AG10803 (cell line): ENCODE measurements at regions not wholly inside any gene's neighbourhood (a gene's known extent, or its start where the extent isn't known, plus 50 kb on each side); places are given as distances from the start of the nearest gene placed in this dataset.

Experiments used
- DNase-seq: peaks from one replicate; pipeline ENCODE4 v3.0.0; 2010; ENCODE audit warnings: low read depth
- H3K4me3 ChIP-seq: 2 replicates; pipeline ENCODE4 v1.5.1; 2011; ENCODE audit warnings: mild to moderate bottlenecking, low read length, control low read depth
- TF ChIP-seq, protein P1 (sequence below): conservative IDR thresholded peaks from 2 replicates; pipeline ENCODE4 v1.5.1; 2011; ENCODE audit warnings: mild to moderate bottlenecking, low read length, control low read depth, inconsistent platforms

- TF ChIP-seq, protein P1, sequence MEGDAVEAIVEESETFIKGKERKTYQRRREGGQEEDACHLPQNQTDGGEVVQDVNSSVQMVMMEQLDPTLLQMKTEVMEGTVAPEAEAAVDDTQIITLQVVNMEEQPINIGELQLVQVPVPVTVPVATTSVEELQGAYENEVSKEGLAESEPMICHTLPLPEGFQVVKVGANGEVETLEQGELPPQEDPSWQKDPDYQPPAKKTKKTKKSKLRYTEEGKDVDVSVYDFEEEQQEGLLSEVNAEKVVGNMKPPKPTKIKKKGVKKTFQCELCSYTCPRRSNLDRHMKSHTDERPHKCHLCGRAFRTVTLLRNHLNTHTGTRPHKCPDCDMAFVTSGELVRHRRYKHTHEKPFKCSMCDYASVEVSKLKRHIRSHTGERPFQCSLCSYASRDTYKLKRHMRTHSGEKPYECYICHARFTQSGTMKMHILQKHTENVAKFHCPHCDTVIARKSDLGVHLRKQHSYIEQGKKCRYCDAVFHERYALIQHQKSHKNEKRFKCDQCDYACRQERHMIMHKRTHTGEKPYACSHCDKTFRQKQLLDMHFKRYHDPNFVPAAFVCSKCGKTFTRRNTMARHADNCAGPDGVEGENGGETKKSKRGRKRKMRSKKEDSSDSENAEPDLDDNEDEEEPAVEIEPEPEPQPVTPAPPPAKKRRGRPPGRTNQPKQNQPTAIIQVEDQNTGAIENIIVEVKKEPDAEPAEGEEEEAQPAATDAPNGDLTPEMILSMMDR: no peak
- H3K4me3 ChIP-seq: no peak overlapping the region
- DNase-seq: peak; percentile 16
Measured at GRCh38 chr1:87787551-87787950, 458.9 kb downstream of the LMO4 start.

- DNase-seq: no peak
Measured at GRCh38 chr1:87790756-87791155, 462.1 kb downstream of the LMO4 start.

GRCh38 chr1:87791931-87792740 is 463.5 kb downstream of the LMO4 start:
- peak; percentile 33 for DNase-seq
- TF ChIP-seq, protein P1: no peak; the same call in 1 of the 2 replicates
- no peak overlapping the region for H3K4me3 ChIP-seq

More at GRCh38 chr1:87790756-87791155, 462.1 kb downstream of the LMO4 start:
- TF ChIP-seq, protein P1: no peak
- H3K4me3 ChIP-seq: no peak overlapping the region

GRCh38 chr1:87794788-87795614 is 466.3 kb downstream of the LMO4 start:
- TF ChIP-seq, protein P1: no peak
- DNase-seq: peak; percentile 45

DNA sequence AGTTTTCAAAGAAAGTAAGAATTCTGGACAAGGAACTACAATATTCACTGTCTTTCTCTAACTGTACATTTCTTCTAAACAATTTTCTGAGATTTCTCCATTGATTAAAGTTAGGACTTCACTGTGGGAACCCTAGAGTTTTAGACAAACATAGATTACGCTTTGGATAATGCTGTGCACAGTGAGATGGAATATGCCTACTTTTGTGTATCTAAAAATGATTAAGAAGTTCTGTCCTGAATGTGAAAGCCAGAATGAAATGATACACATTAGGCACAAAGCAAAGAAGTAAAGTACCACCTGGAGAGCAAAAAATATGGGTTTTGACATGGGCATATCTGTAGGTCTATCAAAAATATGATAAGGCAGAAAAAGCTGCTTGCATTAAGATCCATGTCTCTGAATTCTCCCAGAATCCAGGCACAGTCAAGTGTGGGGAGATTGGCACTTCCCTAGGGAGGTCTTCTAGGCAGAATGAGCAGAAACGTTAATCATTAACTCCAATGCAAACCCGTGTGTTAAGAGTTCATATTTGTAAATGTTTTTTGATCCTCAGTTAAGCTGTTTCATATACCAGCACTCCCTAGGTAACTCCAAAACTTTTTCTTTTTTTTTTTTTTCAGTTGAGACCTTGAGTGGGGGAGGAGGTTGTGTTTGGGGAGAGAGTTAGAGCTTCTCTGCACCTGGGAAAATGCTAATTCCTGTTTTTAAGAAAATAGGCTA is 467.1 kb downstream of the LMO4 start:
- TF ChIP-seq, protein P1: no peak
- no peak overlapping the region for H3K4me3 ChIP-seq
- DNase-seq: no peak

More at GRCh38 chr1:87794788-87795614, 466.3 kb downstream of the LMO4 start:
- no peak overlapping the region for H3K4me3 ChIP-seq

- TF ChIP-seq, protein P1: no peak
- H3K4me3 ChIP-seq: no peak overlapping the region
- DNase-seq: no peak
Measured at GRCh38 chr1:87796471-87796901, 467.8 kb downstream of the LMO4 start.
